Fibroblast of lung (primary cell): ENCODE measurements at regions not wholly inside any gene's neighbourhood (a gene's known extent, or its start where the extent isn't known, plus 50 kb on each side); places are given as distances from the start of the nearest gene placed in this dataset.

ENCODE experiments used
- DNase-seq, 2 donors: peaks; one replicate each; pipeline versions ENCODE4 v3.0.0 to v3.0.0-alpha.2; 2010; ENCODE audit warnings: low read depth in 2 of 2
- H2AFZ ChIP-seq: 2 replicates; pipeline ENCODE4 v1.5.1; 2012; ENCODE audit warnings: low read length, control low read depth, inconsistent platforms
- H3K27ac ChIP-seq: 2 replicates; pipeline ENCODE4 v1.5.1; 2011; ENCODE audit warnings: low read length, control low read depth; ENCODE audit not compliant: insufficient read depth
- H3K27me3 ChIP-seq: 2 replicates; pipeline ENCODE4 v1.5.1; 2011; ENCODE audit warnings: mild to moderate bottlenecking, low read length; ENCODE audit not compliant: control insufficient read depth, insufficient read depth
- H3K36me3 ChIP-seq: 2 replicates; pipeline ENCODE4 v1.5.1; 2011; ENCODE audit warnings: low read length; ENCODE audit not compliant: control insufficient read depth, insufficient read depth
- H3K4me1 ChIP-seq: 2 replicates; pipeline ENCODE4 v1.5.1; 2011; ENCODE audit warnings: low read length; ENCODE audit not compliant: control insufficient read depth, insufficient read depth; ENCODE audit errors: extremely low read depth
- H3K4me2 ChIP-seq: 2 replicates; pipeline ENCODE4 v1.5.1; 2011; ENCODE audit warnings: low read length, control low read depth; ENCODE audit not compliant: insufficient read depth; ENCODE audit errors: extremely low read depth
- H3K4me3 ChIP-seq, 4 experiments: fragments of 200-600 bp in 1 of 4; sonication (generic) in 1 of 4; replicated peaks in 1 of 4; 2 replicates each; pipeline ENCODE4 v1.5.1; 2011 to 2016; ENCODE audit warnings: low read length in 4 of 4, low read depth in 3 of 4, mild to moderate bottlenecking in 3 of 4, control low read depth in 2 of 4, inconsistent platforms in 1 of 4, mixed read lengths in 1 of 4; ENCODE audit not compliant: insufficient read depth in 1 of 4; ENCODE audit errors: control extremely low read depth in 1 of 4
- H3K79me2 ChIP-seq: 2 replicates; pipeline ENCODE4 v1.5.1; 2012; ENCODE audit warnings: mild to moderate bottlenecking, low read length, inconsistent platforms; ENCODE audit not compliant: control insufficient read depth, insufficient read depth
- H3K9ac ChIP-seq: 2 replicates; pipeline ENCODE4 v1.5.1; 2011; ENCODE audit warnings: mild to moderate bottlenecking, low read length, control low read depth; ENCODE audit not compliant: insufficient read depth
- H3K9me3 ChIP-seq: 2 replicates; pipeline ENCODE4 v1.5.1; 2012; ENCODE audit warnings: low read depth, low read length; ENCODE audit not compliant: control insufficient read depth, insufficient read depth
- H4K20me1 ChIP-seq: 2 replicates; pipeline ENCODE4 v1.5.1; 2011; ENCODE audit warnings: low read length; ENCODE audit not compliant: control insufficient read depth, insufficient read depth; ENCODE audit errors: extremely low read depth
- CTCF ChIP-seq, 2 donors: IDR thresholded peaks in 1 of 2; conservative IDR thresholded peaks in 1 of 2; 1 replicate in 1 of 2; 2 replicates in 1 of 2; pipeline ENCODE4 v1.5.1; 2011 to 2012; ENCODE audit warnings: low read length in 2 of 2, control low read depth in 1 of 2, inconsistent platforms in 1 of 2, low read depth in 1 of 2, mild to moderate bottlenecking in 1 of 2
- EZH2 ChIP-seq: IDR thresholded peaks from 2 replicates; pipeline ENCODE4 v1.5.1; 2012; ENCODE audit warnings: low read length, control low read depth, mild to moderate bottlenecking; ENCODE audit errors: missing control alignments

DNA sequence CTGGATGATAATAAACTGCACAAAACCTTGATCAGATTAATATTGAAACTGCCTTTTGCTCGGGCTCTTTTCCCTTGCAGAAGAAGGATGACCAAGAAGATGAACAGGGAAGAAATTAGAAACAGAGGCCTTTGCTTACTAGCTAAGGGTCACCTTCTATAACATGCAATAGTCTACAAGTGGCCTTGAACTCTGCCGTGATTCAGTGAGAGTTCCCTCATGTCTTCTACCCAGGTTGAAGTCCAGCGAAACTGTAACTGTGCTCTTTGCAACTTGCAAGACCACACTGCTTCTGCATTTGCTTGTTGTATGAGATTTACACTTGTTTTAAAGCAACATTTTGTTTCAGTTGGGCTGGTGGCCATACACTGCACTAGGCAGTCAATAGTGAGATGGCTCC, 108.4 kb downstream of the IGLL1 start:
- H3K9me3 ChIP-seq = no peaks in the 10 kb centered on the region
- H3K27ac ChIP-seq = no peak overlapping the region
- no peak overlapping the region for H3K4me3 ChIP-seq
- H4K20me1 ChIP-seq = no peaks in the 10 kb centered on the region
- no peaks in the 10 kb centered on the region for H3K4me1 ChIP-seq
- TF ChIP-seq CTCF (conservative IDR thresholded peaks at IDR 0.05 in 1 of 2, IDR thresholded peaks at IDR 0.05 in 1 of 2; ENCODE audit: low read depth in 1 of 2, low read length in 2 of 2) (no peak), EZH2 (no peak)
- no peak overlapping the region for H3K4me2 ChIP-seq
- H3K36me3 ChIP-seq = no peaks in the 10 kb centered on the region
- H3K79me2 ChIP-seq = no peaks in the 10 kb centered on the region
- no peak for DNase-seq
- no peak overlapping the region for H2AFZ ChIP-seq
- H3K9ac ChIP-seq = no peak overlapping the region
- no peaks in the 10 kb centered on the region for H3K27me3 ChIP-seq

DNA sequence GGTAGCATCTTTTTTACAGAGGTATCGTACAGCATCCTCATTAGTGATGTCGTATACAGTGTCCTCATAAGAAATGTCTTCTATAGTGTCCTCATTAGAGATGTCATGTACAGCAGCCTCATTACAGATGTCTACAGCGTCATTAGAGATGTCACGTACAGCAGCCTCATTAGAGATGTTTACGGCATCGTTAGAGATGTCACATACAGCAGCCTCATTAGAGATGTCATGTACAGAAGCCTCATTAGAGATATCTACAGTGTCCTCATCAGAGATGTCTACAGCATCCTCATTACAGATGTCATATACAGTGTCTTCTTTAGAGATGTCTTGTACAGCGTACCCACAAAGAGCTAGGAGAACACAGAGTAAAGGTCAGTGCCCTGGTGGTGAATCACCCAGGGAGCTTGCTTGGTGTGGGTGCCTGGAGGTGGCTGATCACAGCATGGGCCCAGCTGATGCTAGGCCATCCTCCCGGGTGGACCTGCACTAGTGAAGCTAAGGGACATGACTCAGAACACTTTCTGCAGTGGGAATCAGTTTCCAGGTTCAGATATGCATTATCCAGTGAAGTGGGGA, 109.2 kb downstream of the IGLL1 start:
- H3K9ac ChIP-seq = no peak overlapping the region
- no peaks in the 10 kb centered on the region for H3K36me3 ChIP-seq
- no peak overlapping the region for H3K27ac ChIP-seq
- no peaks in the 10 kb centered on the region for H3K79me2 ChIP-seq
- no peak for DNase-seq
- no peak overlapping the region for H3K4me2 ChIP-seq
- no peaks in the 10 kb centered on the region for H3K9me3 ChIP-seq
- H2AFZ ChIP-seq = no peak overlapping the region
- H4K20me1 ChIP-seq = no peaks in the 10 kb centered on the region
- TF ChIP-seq CTCF (conservative IDR thresholded peaks at IDR 0.05 in 1 of 2, IDR thresholded peaks at IDR 0.05 in 1 of 2; ENCODE audit: low read depth in 1 of 2, low read length in 2 of 2) = no peak
- TF ChIP-seq EZH2 = no peak
- no peaks in the 10 kb centered on the region for H3K27me3 ChIP-seq
- H3K4me3 ChIP-seq = no peak overlapping the region
- H3K4me1 ChIP-seq = no peaks in the 10 kb centered on the region

GRCh38 chr22:23467721-23468294, 112.3 kb downstream of the IGLL1 start:
- no peak for DNase-seq
- H3K9ac ChIP-seq = no peak overlapping the region

More at GRCh38 chr22:23467721-23468294, 112.3 kb downstream of the IGLL1 start:
- Histone ChIP-seq H3K36me3 (no peaks in the 10 kb centered on the region), H3K4me3 (no peak overlapping the region), H3K4me1 (no peaks in the 10 kb centered on the region), H3K27ac (no peak overlapping the region), H4K20me1 (peaks cover 2% of the 10 kb centered on the region), H2AFZ (no peak overlapping the region), H3K27me3 (no peaks in the 10 kb centered on the region), H3K9me3 (no peaks in the 10 kb centered on the region), H3K4me2 (no peak overlapping the region), H3K79me2 (no peaks in the 10 kb centered on the region)
- TF ChIP-seq EZH2 = no peak
- TF ChIP-seq CTCF (conservative IDR thresholded peaks at IDR 0.05 in 1 of 2, IDR thresholded peaks at IDR 0.05 in 1 of 2; ENCODE audit: low read depth in 1 of 2, low read length in 2 of 2) = no peak
